MM.1S (cell line): ENCODE measurements at regions not wholly inside any gene's neighbourhood (a gene's known extent, or its start where the extent isn't known, plus 50 kb on each side); places are given as distances from the start of the nearest gene placed in this dataset.

Experiments used
- DNase-seq: peaks from one replicate; pipeline ENCODE4 v3.0.0-alpha.2; 2015
- H2AFZ ChIP-seq: fragments of 300-600 bp; sonication (generic); 2 replicates; pipeline ENCODE4 v1.6.0; 2016; ENCODE audit warnings: antibody characterized with exemption, low read length
- H3F3A ChIP-seq: fragments of 300-600 bp; sonication (generic); 2 replicates; pipeline ENCODE4 v1.6.1; 2016; ENCODE audit warnings: mild to moderate bottlenecking, antibody characterized with exemption, low read length, moderate library complexity, mixed read lengths; ENCODE audit not compliant: insufficient read depth
- H3K27ac ChIP-seq: fragments of 300-600 bp; sonication (generic); 2 replicates; pipeline ENCODE4 v1.5.1; 2016; ENCODE audit warnings: mild to moderate bottlenecking, low read length
- H3K27me3 ChIP-seq: fragments of 300-600 bp; sonication (generic); replicated peaks from 2 replicates; pipeline ENCODE4 v1.6.0; 2016; ENCODE audit warnings: low read length; ENCODE audit not compliant: insufficient read depth
- H3K36me3 ChIP-seq: fragments of 300-600 bp; sonication (generic); replicated peaks from 2 replicates; pipeline ENCODE4 v1.6.1; 2016; ENCODE audit warnings: mild to moderate bottlenecking, low read length, mixed read lengths; ENCODE audit not compliant: insufficient read depth
- H3K4me1 ChIP-seq: fragments of 300-600 bp; sonication (generic); 2 replicates; pipeline ENCODE4 v1.6.1; 2016; ENCODE audit warnings: low read length, mixed read lengths
- H3K4me2 ChIP-seq: fragments of 300-600 bp; sonication (generic); 2 replicates; pipeline ENCODE4 v1.6.0; 2016; ENCODE audit warnings: low read depth, low read length
- H3K4me3 ChIP-seq: fragments of 300-600 bp; sonication (generic); 2 replicates; pipeline ENCODE4 v1.5.1; 2016; ENCODE audit warnings: low read length, mixed read lengths
- H3K79me2 ChIP-seq: fragments of 300-600 bp; sonication (generic); 2 replicates; pipeline ENCODE4 v1.6.1; 2016; ENCODE audit warnings: mixed run types, low read length, mixed read lengths
- H3K9ac ChIP-seq: fragments of 300-600 bp; sonication (generic); 2 replicates; pipeline ENCODE4 v1.6.1; 2016; ENCODE audit warnings: low read length, mixed read lengths
- H3K9me2 ChIP-seq: fragments of 300-600 bp; sonication (generic); replicated peaks from 2 replicates; pipeline ENCODE4 v1.6.1; 2016; ENCODE audit warnings: mild to moderate bottlenecking, low read length, mixed read lengths; ENCODE audit not compliant: insufficient read depth
- H3K9me3 ChIP-seq: fragments of 300-600 bp; sonication (generic); replicated peaks from 2 replicates; pipeline ENCODE4 v1.6.1; 2016; ENCODE audit warnings: mild to moderate bottlenecking, low read length, mixed read lengths; ENCODE audit not compliant: insufficient read depth
- H4K20me1 ChIP-seq: fragments of 300-600 bp; sonication (generic); 2 replicates; pipeline ENCODE4 v1.6.1; 2016; ENCODE audit warnings: mild to moderate bottlenecking, low read length, moderate library complexity, mixed read lengths; ENCODE audit not compliant: insufficient read depth
- EZH2 ChIP-seq: fragments of 300-600 bp; sonication (generic); optimal IDR thresholded peaks from 2 replicates; pipeline ENCODE3; 2017; ENCODE audit warnings: low read depth, mild to moderate bottlenecking, antibody characterized with exemption, low read length, mixed read lengths
- EZH2phosphoT487 ChIP-seq: fragments of 300-600 bp; sonication (generic); IDR thresholded peaks from 2 replicates; pipeline ENCODE4 v1.6.1; 2018; ENCODE audit warnings: antibody characterized with exemption, low read length
- TF ChIP-seq, protein P1 (sequence below): fragments of 300-600 bp; sonication (generic); IDR thresholded peaks from 2 replicates; pipeline ENCODE4 v1.5.1; 2016; ENCODE audit warnings: antibody characterized with exemption, low read length, mixed read lengths

DNA sequence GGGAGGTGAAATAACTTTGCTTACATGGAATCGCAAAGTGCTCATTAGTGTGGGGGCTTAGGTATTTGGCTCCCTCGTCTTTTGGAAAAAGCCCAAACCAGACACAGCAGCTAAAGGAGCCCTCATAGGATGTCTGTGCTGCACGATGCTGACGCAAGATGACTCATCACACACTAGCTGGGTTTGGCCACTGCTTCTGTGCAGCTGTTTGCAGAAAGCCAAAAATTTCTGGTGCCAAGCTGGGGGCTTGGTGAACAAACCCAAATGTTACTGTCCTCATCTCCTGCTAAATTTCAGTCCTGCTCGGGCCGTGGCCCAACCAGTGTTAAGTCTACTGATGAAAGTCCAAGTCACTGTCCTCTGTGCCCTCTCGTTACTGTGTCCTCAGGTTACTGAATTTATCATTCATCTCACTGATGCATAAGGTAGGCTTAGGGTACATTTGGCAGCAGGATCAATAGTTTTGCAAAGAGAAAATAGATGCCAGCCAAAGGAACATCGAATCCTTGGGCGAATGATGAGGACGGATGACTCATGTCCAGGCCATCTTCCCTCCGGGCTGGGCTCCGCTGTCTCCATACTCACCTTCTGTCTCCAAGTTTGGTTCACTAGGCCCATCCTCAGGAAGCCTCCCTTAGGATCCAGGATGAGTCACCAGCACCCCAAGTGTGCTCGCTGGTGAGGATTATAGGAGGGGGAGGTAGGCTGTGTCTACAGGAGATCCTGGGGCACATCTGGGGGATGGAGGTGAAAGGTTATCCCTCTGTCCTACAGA, 177.7 kb downstream of the ADSS2 start:
- no peak overlapping the region for H3K4me3 ChIP-seq

GRCh38 chr1:244276646-244277045, 175.1 kb downstream of the ADSS2 start:
- Histone ChIP-seq H4K20me1 (no peaks in the 10 kb centered on the region), H3K79me2 (no peaks in the 10 kb centered on the region), H3K27ac (no peak overlapping the region), H3K9me2 (no peaks in the 10 kb centered on the region), H3K4me2 (no peak overlapping the region), H3K27me3 (no peaks in the 10 kb centered on the region), H2AFZ (no peak overlapping the region), H3K4me3 (no peak overlapping the region), H3K4me1 (no peaks in the 10 kb centered on the region), H3F3A (no peaks in the 10 kb centered on the region), H3K9me3 (no peaks in the 10 kb centered on the region), H3K9ac (no peak overlapping the region), H3K36me3 (no peaks in the 10 kb centered on the region)
- TF ChIP-seq EZH2 (no peak), EZH2phosphoT487 (no peak)
- TF ChIP-seq, protein P1, sequence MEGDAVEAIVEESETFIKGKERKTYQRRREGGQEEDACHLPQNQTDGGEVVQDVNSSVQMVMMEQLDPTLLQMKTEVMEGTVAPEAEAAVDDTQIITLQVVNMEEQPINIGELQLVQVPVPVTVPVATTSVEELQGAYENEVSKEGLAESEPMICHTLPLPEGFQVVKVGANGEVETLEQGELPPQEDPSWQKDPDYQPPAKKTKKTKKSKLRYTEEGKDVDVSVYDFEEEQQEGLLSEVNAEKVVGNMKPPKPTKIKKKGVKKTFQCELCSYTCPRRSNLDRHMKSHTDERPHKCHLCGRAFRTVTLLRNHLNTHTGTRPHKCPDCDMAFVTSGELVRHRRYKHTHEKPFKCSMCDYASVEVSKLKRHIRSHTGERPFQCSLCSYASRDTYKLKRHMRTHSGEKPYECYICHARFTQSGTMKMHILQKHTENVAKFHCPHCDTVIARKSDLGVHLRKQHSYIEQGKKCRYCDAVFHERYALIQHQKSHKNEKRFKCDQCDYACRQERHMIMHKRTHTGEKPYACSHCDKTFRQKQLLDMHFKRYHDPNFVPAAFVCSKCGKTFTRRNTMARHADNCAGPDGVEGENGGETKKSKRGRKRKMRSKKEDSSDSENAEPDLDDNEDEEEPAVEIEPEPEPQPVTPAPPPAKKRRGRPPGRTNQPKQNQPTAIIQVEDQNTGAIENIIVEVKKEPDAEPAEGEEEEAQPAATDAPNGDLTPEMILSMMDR, result no peak
- DNase-seq, result no peak

More for the DNA sequence above, 177.7 kb downstream of the ADSS2 start:
- no peaks in the 10 kb centered on the region for H3K9me3 ChIP-seq
- no peaks in the 10 kb centered on the region for H3K9me2 ChIP-seq
- no peaks in the 10 kb centered on the region for H3K79me2 ChIP-seq
- H3K36me3 ChIP-seq, result no peaks in the 10 kb centered on the region
- no peaks in the 10 kb centered on the region for H3K27me3 ChIP-seq
- no peaks in the 10 kb centered on the region for H3K4me1 ChIP-seq
- no peaks in the 10 kb centered on the region for H3F3A ChIP-seq
- no peak overlapping the region for H2AFZ ChIP-seq
- no peak overlapping the region for H3K27ac ChIP-seq
- DNase-seq, result no peak
- H3K9ac ChIP-seq, result no peak overlapping the region
- no peaks in the 10 kb centered on the region for H4K20me1 ChIP-seq
- TF ChIP-seq, protein P1, result no peak
- TF ChIP-seq EZH2phosphoT487 (no peak), EZH2 (no peak)
- H3K4me2 ChIP-seq, result no peak overlapping the region

DNA sequence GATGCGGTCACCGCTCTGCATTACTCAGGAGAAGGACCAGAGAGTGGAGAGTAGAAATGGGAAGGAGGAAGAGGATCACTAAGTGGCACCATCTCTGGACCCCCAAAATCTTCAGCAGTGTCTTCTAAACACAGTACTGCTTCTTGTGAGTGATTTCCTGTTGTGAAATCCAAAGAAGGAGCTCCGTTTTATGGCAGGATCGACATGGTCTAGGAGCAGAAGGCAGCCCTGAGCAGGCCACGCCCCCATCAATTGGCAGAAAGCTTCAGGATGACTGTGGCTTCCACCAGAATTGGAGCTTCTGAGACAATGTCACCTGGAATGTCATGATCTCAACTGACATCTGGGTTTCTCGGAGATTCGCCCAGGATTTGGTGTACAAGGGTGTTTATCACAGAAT, 171.5 kb downstream of the ADSS2 start:
- Histone ChIP-seq H3K4me1 (no peaks in the 10 kb centered on the region), H3K9me3 (no peaks in the 10 kb centered on the region), H3K27ac (no peak overlapping the region), H4K20me1 (no peaks in the 10 kb centered on the region), H2AFZ (no peak overlapping the region), H3K27me3 (no peaks in the 10 kb centered on the region), H3K36me3 (no peaks in the 10 kb centered on the region), H3K4me2 (no peak overlapping the region), H3K9ac (no peak overlapping the region), H3K9me2 (no peaks in the 10 kb centered on the region), H3F3A (no peaks in the 10 kb centered on the region), H3K4me3 (no peak overlapping the region), H3K79me2 (no peaks in the 10 kb centered on the region)
- TF ChIP-seq, protein P1, result no peak
- TF ChIP-seq EZH2phosphoT487 (no peak), EZH2 (no peak)
- no peak for DNase-seq
